Activated CD4-positive, alpha-beta T cell treated with anti-CD3 and anti-CD28 coated beads for 24 hours (primary cell): ENCODE measurements at regions not wholly inside any gene's neighbourhood (a gene's known extent, or its start where the extent isn't known, plus 50 kb on each side); places are given as distances from the start of the nearest gene placed in this dataset.

Experiments
- DNase-seq, 2 donors: peaks; one replicate each; pipeline ENCODE4 v3.0.0-alpha.2; 2020; ENCODE audit warnings: low read depth in 2 of 2

GRCh38 chr9:105912863-105913516, 218.6 kb downstream of the TMEM38B start:
- no peak for DNase-seq

GRCh38 chr9:105921057-105921726, 226.9 kb downstream of the TMEM38B start:
- no peak for DNase-seq

- DNase-seq = no peak
These were observed 234.1 kb downstream of the TMEM38B start for GRCh38 chr9:105928416-105928815.

- DNase-seq = no peak
These were observed 235.8 kb downstream of the TMEM38B start for GRCh38 chr9:105930011-105930627.

- DNase-seq = no peak
These were observed 237.9 kb downstream of the TMEM38B start for GRCh38 chr9:105932276-105932675.

- DNase-seq = no peak
These were observed 256.1 kb downstream of the TMEM38B start for GRCh38 chr9:105950448-105950847.

- DNase-seq = no peak
These were observed 256.6 kb downstream of the TMEM38B start for GRCh38 chr9:105950894-105951293.

- DNase-seq = no peak
These were observed 260.2 kb downstream of the TMEM38B start for GRCh38 chr9:105954517-105954916.

GRCh38 chr9:105957830-105958229, 263.5 kb downstream of the TMEM38B start:
- DNase-seq = no peak

GRCh38 chr9:105958587-105958986, 264.2 kb downstream of the TMEM38B start:
- DNase-seq = no peak

GRCh38 chr9:105959531-105959930, 265.2 kb downstream of the TMEM38B start:
- DNase-seq = no peak

- no peak for DNase-seq
These were observed 269.2 kb downstream of the TMEM38B start for GRCh38 chr9:105963343-105964099.

- no peak for DNase-seq
These were observed 269.8 kb downstream of the TMEM38B start for GRCh38 chr9:105964156-105964555.

- DNase-seq = no peak
These were observed 272.5 kb downstream of the TMEM38B start for GRCh38 chr9:105966834-105967233.

- no peak for DNase-seq
These were observed 272.9 kb downstream of the TMEM38B start for GRCh38 chr9:105967248-105967647.

GRCh38 chr9:105967797-105968196, 273.5 kb downstream of the TMEM38B start:
- no peak for DNase-seq

GRCh38 chr9:105968811-105969466, 274.6 kb downstream of the TMEM38B start:
- no peak for DNase-seq

- no peak for DNase-seq
These were observed 275.3 kb downstream of the TMEM38B start for GRCh38 chr9:105969636-105970035.

- no peak for DNase-seq
These were observed 277.6 kb downstream of the TMEM38B start for GRCh38 chr9:105971986-105972385.

- DNase-seq = no peak
These were observed 278.3 kb downstream of the TMEM38B start for GRCh38 chr9:105972466-105973204.

GRCh38 chr9:105973951-105974351, 279.6 kb downstream of the TMEM38B start:
- no peak for DNase-seq
